ENCODE measurements at regions not wholly inside any gene's neighbourhood (a gene's known extent, or its start where the extent isn't known, plus 50 kb on each side); places are given as distances from the start of the nearest gene placed in this dataset.
"Not testable (repeated sequence)": the region's sequence is repeated elsewhere in the genome, so short reads cannot be mapped to it uniquely, and the experiment has no call there.

DNA sequence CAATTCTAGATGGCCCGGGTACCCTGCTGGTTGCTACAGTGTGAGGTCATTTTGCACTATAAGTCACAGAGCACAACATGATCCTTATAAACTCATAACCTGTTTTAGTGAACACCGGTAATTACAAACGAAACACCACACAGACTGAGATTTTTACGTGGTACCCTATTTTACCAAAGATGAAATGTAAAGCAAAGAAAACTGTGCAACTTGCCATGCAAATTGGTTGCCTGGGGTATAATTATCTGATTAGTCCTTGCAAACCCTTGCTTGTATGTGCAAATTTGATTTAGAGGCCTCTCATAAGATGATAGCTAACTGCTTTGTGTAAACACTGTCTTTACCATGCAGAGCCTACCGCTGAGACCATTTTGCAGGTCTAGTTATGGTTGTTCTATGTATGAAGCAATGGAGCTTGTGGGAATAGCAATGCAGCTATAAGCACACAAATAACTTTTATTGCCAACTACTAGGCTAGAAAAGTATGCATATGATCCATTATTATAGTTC, 372.1 kb upstream of the FAR2 start:
- no peak for DNase-seq

DNA sequence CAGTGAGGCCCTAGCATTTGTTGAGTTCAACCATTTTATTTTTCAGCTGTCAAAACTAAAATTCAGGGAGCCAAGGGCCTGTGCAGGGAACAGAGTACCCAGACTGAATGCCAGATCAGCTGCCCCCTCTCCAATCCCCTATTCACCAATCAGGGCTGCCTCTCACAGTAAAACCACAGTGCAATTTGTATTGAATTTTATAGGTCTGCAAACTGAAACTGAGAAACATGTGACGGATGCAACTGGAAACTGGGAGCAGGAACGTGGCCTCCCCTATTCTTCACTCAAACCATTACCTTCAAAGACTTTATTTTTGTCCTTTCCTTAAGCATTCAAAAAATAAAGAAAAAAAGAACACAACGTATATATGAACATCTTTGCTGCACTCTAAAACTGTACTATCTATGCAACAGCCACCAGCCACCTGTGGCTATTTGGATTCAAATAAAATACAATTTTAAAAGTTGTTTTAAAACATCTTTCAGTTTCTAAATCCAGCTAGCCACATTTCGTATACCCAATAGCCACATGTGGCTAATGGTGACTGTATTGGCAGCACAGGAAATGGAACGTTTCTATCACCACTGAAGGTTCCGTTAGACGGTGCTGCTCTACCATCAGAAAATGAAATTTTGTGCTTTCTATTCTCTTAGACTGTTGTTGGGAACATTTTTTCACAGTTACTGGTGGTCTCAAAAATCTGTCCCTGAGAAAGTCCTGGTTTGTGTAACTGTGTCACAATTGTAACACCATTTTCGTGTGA, 371.3 kb upstream of the FAR2 start:
- no peak for DNase-seq

DNA sequence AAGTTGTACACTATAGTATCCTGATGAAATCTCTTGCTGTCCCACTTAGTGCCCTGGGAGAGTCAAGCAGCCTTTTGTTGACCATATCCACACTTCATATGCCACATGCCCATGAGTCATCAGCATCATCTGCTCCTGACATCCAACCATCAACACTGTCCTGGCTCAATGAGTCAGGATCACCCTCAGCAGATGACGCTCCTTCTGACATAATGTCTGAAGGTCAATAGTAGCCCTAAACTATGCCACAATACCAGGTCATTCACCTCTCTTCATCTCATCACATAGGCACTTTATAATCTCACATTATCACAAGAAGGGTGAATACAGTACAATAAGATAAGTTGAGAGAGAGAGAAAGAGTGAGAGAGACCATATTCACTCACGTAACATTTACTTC, 369.0 kb upstream of the FAR2 start:
- DNase-seq = no peak

DNA sequence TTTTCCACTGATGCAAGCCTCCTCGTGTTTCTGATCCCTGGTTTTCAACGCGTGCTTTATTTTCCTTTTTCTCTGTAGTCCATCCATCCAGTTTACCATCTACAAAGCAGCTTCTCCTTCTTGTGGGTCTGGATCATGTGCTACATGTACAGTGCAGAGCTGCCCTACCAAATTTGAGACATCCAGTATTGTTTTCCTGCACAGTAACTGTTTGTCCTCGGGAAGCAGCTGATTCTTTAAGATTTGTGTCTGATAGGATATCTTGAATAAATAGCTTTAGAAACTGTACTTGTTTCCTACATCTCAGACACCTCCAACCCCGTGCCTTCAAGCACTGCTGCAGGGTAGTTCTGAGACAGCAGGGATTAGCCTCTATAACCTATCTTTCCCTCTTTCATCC, 368.1 kb upstream of the FAR2 start:
- DNase-seq = no peak

DNA sequence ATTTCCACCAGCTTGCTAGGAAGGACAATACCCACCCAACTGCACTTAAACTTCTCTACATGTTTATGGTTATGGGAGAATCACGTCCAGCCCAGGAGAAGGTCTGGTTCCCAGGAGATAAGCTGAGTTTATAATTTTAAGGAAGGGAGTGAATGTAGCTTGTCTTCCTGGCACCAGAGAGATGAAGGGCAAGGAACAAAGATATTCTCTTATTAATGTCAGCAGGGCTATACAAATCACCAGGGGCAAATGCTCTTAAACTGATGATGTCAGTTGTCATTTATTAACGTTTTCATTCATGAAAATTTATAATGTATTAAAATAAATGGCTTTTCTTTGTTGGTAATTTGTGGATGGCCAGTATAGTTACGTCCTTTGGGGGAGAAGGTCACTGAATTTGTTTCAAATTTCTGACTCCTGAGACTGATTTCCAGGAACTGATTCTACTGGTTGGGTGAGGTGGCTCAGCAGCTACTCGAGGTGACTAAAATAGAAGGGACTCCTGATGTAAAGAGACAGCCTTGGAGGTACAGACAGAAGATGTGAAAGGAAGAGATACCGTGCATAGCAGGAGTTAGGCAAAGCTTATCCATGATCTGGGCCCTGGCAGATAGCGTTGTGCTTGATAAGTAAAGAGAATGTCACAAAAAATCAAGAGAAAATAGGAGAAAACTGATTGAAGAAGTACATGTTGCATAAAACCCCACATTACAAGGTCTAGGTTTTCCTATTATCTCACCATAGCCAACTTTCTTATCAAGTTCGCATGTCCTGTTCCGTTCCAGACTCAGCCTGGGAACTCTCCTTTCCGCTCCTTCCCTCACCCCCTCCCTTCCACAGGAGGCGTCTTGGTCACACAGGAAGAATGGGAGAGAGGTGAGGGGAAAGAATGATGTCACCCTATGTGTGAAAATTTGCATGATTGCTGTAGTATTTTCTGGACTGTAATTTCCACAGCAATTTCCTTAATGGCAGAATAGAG, 367.1 kb upstream of the FAR2 start:
- no peak for DNase-seq

DNA sequence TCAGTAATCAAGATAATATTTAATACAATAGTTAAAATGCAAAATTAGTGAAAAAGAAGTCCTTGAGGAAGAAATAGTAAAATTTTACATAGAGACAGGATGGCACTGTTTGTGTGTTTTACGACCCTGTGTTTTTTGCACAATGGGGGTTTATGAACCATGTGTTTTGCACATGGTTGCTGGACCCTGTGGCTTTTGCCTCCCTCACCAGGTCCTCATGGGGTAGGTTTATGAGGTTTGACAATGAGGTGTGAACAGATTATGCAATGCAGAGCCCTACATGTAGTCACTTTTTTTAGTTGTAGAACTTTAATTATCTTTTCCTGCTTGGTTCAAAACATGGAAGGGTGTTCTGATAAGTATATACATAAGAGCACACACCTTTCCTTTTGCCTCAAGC, 366.3 kb upstream of the FAR2 start:
- DNase-seq = no peak

DNA sequence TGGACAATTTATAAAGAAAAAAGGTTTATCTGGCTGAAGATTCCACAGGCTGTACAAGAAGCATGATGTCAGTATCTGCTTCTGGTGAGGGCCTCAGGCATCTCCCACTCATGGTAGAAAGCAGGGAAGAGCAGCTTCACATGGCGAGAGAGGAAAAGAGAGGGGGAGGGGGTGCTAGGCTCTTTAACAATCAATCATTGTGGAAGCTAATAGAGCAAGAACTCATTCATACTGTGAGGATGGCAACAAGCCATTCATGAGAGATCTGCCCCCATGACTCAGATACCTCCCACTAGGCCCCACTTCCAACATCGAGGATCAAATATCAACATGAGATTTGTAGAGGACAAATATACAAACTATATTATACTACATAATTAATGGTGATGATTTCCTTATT, 361.9 kb upstream of the FAR2 start:
- DNase-seq = no peak

DNA sequence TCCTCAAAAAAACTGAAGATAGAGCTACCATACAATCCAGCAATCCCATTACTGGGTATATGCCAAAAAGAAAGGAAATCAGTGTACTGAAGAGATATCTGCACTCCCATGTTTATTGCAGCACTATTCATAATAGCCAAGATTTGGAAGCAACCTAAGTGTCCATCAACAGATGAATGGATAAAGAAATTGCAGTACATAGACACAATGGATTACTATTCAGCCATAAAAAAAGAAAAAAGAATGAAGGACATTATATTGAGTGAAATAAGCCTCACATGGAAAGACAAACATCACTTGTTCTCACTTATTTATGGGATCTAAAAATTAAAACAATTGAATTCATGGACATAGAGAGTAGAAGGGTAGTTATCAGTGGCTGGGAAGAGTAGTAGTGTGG, 360.8 kb upstream of the FAR2 start:
- DNase-seq = not testable (repeated sequence)

DNA sequence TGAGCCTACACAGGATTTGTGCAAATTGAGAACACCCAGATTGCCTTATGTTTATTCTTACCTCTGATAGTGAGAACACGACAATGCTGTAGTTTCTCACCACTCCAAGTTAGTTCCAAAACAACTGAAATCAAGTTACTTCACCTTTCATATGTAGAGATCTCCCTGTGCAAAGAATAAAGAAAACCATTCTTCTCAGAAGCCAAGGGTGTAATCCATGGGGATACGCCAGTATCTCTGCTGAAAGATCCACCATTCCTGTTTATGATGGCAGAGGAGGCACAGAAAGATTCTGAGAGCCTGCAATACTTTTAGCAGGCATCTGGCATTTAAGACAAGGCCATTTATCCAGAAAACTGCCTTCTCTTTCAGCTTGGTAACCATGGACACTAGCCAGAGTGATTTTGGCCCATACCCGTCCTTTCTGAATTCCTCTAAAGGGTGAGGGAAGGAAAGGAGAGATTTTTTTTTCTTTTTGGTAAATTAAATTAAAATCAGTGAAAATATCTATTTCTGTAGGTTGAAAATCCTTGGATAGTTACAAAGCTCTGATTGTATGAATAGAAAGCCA, 355.4 kb upstream of the FAR2 start:
- DNase-seq = no peak

DNA sequence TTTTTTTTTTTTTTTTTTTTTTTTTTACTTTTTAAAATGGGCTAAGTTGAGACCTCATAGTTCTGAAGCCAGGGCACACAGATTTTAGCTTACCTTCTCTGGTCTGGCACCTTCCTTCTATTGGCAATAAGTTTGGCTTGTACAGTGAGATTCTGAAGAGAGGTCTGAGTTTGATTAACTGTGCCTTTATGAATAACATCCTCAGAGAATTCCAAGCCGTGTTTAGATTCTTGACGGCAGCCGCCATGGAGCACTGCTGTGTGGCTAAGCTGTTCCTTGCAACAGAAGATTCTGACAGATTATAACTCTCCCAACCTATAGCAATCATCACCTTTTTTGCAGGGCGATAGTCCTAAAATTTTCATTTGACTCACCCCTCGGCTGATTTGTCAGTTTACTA, 354.9 kb upstream of the FAR2 start:
- DNase-seq = no peak

DNA sequence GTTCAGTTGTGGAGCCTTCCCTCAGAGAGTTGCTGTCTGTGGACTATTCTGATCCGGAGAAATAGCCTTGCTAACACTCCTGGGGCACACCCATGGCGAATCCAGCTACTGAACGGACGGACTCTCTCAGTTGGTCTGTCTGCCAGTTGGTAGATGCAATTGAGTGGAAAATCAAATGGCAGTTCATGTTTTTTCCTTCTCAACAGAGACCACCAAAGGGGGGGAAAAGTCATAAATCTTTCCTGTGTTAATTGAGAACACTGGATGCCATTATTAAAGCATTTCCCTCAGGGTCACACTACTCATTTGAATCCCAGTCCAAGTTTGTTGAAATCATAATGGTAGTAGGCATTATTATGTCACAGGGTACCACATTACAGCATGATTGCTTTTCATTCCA, 354.3 kb upstream of the FAR2 start:
- DNase-seq = no peak

DNA sequence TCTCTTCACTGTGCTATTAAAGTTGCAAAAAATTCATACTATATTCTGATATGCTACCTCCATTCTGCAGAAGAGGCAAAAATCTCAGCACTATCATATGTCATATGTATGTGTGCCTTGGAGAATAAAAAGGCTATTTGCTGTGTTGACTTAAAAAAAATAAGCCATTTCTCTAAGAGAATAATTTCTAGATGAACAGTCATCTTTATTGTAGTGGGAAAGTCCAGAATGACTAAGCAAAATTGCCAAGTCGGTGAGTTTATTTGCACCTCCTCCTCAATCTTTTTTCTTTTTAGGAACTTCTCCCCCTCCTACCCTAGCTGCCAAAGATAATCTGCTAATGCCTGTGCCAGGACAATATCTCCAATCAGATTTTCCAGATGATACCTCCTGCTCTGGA, 353.8 kb upstream of the FAR2 start:
- DNase-seq = no peak

DNA sequence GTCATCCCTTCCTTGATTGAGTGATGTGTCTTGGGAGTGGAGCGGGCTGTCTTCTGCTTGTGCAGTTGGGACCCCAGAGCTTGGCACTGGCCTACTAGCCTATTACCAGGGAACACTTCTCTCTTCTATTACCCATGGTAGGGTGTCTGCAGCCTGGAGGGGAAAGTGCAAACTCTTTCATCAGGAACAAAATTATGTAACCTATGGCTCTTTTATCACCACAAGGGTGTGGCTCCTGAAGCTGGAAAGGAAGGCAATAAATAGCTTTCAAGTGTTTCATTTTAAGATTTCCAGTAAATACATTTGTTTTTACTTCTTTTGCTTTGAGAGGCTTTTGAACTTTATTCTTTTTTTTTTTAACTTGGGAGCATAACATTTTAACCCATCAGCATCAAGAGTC, 349.7 kb upstream of the FAR2 start:
- DNase-seq = no peak

DNA sequence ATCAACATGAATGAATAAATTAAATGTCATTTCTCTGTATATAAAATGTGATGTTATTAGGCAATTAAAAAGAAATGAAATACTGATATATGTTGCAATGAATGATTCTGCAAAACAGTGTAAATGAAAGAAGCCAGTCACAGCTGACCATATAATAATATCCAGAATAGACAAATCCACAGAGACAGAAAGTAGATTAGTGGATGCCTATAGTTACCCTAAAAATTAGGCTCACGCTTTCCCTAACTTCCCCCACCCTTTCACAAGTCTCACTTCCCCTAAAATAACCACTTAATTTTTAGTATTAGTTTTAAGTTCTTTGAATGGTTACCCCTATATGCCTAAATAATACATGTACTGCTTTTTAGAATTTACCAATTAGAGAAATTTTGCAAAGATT, 348.9 kb upstream of the FAR2 start:
- no peak for DNase-seq

DNA sequence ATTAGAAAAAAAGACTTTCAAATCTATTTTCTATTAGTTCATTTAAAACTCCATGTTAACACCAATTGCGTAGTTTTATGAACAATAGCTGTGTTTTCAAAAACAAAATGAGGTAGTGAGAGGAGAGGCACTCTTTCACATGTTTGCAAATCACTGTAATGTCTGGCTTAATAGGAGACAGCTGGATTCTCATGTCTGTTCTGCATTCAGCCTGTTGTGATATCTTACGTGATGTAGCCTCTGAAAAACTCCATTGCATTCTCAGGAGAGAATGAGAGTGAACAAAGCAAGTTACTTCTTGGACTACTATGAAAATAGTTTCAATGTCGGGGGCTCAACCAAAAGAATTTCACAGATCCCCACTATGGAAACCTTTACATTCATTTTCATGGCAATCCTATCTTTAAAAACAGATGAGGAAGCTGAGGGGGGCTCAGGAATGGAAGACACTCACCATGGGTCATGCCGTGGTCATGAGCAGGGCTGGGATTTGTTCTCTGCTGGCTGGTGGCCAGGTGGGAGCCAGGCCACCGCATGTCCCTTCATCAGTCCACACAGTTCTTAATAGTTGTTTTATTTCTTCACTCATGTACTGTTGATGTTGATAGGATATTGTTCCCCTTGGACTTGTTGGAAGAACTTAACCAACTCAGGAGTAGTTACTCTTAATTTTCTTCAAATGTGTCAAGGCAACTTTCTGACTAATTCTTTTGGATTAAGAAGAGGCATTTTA, 346.2 kb upstream of the FAR2 start:
- no peak for DNase-seq

DNA sequence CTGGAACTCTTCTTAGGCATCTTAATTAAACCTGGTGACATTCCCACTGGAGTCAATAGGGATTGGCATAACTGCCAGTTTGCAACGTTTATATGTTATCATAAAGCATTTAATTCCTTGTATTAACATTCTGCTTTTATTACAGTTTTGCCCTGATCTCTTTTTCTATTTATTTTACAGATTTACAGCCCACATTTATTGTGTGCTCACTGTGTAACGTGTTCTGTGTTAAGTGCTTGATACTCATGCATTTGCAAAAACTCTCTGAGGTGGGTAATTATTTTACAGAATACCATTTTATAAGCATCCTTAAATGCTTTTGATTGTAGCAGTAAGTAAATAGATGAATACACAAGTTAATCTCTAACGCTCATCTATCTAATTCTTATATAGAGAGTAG, 341.5 kb upstream of the FAR2 start:
- no peak for DNase-seq

DNA sequence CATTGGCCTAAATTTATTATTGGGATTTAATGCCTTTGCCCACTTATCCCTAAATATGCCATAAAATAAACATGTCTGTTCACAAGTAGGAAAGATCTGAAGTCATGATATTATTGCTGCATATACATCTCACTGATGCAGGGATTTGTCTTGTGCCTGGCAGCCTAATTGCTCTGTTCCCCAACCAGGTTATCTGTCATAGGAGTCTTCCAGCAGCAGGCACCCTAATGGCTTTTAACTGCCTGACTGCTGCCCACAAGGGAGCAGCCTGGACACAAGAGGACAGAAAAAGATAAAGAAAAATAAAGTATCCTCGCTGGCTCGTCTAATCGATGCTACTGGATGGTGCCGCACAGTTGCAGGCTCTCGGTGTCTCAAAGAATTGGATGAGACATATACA, 337.6 kb upstream of the FAR2 start:
- no peak for DNase-seq

DNA sequence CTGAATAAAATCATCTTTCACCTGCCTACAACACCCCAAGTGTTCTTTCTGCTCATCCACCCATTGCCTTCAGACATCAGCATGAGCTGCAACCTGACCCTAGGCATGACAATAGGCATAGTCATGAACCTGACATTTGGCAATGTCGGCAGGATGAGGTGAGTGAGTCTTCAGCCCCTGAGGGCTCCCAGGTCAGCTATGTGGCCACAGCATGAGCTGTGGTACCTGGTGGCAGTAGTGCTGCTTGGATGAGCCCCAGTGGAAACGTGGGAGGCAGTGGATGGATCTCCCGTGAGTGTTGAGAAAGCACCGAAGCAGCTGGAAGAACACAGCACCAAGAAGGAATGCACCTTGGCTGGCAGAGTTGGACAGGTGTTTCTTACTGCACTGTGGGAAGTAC, 334.8 kb upstream of the FAR2 start:
- DNase-seq = no peak

DNA sequence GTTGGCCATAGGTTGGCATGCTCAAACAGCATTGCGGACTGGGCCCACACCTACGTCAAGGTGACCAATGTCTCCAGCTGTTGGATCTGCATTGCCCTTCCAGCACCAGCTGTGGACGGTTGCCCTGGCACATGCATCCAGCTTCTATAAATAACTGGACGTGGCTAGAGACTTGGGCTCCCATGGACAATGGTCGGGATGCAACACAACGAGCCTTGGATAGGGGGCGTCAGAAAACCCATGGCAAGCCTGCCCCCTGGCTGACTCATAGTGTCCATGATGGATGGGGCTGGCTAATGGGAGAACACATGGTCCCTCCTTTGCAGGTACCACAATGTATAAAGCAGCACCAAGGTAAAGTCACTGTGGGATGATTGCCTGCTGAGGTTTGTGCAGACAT, 331.6 kb upstream of the FAR2 start:
- DNase-seq = no peak

DNA sequence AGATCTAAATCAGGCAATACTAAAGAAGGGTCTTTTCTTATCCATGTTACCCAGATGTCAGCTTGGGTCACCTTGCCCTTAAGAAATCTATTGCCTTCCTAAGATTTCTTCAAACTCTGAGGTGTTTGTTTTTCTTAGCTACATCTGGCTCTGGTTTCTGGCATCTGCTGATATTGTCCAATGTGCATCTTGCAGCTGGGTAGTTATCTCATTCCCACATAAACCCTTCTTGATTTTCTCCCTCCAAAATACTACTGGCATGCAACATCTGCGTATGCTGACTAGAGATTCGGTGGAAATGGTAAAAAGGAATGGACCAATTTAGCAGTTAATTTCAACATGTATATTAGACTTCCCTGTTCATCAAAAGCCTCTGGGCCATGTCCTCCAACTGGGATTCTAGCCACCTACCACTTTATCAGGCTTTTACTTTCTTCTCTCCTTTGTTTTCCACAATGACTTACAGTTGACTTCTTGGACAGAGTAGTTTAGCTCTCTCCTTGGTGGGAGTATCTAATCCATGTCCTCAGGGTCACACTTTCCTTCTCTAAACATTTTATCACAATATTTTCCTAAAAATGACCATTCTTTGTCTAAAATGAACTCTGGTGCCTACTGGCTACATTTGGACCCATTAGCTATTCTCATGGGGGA, 324.8 kb upstream of the FAR2 start:
- DNase-seq = no peak

DNA sequence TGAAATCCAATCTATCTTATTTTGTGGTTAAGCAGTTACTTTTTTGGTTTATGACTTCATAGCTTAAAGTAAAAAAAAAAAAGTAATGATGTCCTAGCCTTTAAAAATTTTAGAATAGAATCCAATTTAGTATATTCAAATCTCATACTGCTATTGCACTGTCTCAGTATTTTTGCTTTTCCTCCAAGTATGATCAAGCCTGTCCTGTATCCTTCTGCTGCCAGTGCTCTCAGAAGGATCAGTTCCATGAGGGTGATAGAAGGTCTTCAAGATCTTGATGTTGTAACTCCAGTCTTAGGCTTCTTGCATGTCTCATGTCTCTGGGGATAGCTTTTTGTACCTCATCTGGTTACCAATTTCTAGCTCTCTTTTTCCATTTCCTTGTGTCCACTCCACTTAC, 324.2 kb upstream of the FAR2 start:
- no peak for DNase-seq

DNA sequence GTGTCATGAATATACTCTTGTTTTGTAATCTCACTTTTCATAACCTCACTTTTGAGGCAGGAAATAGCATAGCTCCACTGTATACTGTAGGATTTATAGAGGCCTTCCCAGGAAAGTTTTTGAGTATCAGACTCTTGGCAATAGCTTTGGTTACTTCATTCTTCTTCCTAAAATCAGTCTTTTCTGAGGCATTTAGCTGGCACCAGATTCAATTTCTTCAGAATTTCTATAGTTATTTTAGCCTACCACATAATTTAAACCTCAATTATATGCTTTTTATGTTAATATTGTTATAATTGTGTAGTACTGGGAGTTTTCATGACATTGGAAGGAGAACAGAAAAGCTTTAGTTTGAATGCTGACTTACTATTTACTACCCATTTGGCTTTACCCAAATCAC, 322.3 kb upstream of the FAR2 start:
- DNase-seq = no peak

DNA sequence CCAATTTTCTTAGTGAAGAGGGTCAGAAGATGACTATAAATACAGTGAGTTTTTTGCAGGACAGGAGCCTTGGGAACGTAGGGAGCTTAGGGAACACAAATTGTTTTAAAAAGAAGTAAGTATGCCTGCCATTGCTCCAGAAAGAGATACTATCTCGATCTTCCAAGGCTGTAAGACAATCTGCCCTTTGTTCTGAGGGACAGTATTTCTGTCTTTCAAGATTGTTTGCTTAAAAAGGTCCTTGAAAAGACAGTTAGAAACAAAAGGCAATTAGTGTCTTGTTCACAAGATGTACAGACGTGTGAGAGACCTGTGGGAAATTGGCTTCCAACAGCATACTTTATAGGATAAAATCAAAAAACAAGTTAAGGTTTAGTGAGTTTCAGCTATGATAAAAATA, 321.2 kb upstream of the FAR2 start:
- DNase-seq = no peak

All from RPMI8226 (cell line).